ENCODE measurements at regions not wholly inside any gene's neighbourhood (a gene's known extent, or its start where the extent isn't known, plus 50 kb on each side); places are given as distances from the start of the nearest gene placed in this dataset.

DNA sequence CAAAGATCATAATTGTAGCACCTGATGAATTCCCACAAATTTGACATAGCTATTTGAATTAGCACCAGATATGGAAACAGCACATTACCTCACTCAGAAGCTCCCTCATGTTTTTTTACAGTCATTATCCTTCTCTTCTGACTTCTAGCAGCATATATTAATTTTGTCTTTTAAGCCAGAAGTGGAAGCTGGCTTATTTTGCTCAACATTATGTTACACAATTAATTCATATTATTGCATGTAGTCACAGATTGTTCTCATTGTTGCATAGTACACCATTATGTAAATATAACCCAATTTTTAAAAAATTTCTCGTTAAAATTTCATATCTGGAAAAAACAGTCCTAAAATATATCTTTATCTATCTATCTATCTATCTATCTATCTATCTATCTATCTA, 762.3 kb downstream of the TUSC7 start:
- DNase-seq (no peak), ATAC-seq (no peak)

DNA sequence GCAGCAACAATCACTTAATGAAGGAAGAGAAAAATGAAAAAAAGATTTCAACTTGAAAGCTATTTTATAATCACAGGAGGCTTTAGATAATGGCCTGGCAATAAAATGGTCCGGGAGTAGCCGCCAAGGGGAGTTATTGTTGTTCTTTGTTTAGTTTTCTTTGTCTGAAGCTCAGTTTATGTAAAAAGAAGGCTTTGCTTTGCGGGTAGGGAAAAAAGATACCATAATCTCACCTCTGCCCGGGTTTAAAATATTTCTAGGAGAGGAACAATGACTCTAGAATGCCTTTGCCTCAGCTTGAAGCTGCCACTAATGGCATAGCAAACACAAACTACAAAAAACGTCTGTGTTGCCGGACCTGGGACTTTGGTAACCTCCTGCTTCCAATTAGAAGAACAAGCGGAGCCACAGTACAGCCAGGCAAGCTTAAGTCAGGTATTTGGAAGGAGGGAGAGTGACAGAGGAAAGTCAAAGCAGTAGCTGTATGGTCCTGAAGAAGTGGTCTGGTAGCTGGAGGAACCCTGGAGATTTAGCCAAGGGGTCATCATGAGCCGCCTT, 764.5 kb downstream of the TUSC7 start:
- ATAC-seq (no peak), DNase-seq (no peak)

DNA sequence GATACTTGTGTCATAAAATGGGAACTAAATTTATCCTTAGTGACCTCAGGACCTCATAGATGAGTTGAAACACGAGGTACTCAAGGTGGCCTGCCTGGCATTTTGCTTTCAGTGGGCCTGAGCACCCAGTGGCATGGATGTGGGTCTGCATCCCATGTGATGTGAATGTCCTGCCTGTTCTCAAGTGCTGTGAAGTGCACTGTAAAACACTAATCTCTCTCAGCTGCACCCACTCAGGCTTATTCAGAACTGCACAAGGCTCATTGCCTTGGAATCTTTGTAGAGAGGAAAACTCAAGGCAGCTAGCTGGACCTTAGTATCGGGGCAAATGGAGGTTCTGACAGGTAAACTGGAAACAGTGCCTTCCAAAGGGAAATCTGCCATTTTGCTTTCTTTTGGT, 767.0 kb downstream of the TUSC7 start:
- ATAC-seq (no peak), DNase-seq (no peak)

DNA sequence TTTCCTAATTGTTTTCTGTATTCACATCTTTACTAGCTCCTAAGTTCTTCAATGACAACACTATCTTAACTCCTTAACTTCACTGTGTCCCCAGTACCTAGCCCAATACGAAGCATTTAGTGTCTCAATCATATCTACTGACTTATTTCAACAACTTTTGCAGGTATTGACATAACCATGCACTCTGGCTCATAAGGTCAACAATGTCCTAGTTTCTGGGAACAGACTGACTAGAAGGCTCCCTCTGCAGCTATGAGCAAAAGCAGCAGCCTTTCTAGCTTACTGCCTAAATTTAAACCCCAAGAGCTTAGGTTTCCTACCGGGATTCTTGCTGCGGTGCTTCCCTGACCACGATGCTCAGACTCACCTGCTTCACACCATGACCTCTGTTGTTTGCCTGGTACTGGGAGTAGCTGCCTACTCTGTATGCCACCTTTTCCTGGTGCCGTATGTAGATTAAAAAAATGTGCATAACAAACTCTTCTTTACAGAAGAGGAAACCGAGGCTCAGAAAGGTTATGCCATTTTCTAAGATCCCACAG, 767.7 kb downstream of the TUSC7 start:
- no peak for DNase-seq
- ATAC-seq, result no peak

DNA sequence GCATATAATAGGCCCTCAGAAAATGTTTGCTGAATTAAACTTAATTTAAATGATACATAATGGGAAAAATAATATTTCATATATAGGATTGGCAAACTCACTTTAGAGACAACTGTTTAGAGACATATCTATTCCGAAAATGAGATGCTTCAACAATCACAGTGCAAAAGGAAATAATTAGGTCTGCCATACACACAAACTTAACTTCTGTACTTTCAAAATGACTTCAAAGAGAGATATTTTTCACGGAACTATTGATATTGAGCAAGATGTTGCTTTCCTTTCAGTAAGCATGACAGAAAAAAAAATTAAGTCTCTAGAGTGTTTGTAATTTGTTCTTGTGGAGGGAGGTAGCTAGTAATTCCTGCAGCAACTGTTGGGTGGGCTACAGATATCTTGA, 769.5 kb downstream of the TUSC7 start:
- ATAC-seq, result no peak
- no peak for DNase-seq

DNA sequence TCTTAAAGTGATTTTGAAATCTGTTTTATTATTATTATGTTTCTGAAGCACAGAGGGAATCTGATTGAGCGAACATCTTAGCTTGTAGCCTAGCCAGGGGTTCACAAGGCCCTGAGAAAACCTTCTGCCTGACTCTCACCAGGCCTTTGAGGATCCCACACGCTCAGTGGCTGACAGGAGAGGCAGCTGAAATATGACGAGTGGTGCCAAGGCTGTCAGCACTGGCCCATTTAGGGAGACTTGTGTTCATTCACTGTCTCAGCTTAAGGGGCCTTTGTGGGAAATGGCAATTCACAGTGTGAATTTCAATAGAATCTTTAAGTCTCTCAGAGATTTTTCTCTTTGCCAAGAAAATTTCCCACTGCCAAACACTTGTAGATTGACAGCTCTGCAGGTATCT, 770.9 kb downstream of the TUSC7 start:
- ATAC-seq, result no peak
- no peak for DNase-seq

DNA sequence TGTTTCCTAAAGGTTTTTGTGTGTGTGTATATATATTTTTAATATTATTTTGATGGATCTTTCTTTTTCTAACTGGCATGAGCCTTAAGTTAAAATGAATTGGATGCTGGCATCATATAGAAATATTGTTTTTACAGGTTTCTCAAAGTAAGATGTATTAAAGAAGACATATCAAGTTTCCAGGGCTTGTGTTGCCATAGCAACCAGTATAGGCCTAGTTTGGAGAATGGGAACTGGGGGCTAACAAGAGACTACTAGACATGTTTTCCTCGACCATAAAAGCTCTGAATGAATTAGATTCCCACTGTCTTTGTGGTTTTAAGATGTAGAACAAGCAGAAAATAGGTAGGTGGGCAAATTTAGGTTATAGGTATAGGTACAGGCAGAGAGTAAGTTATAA, 771.4 kb downstream of the TUSC7 start:
- ATAC-seq, result no peak
- DNase-seq, result no peak

DNA sequence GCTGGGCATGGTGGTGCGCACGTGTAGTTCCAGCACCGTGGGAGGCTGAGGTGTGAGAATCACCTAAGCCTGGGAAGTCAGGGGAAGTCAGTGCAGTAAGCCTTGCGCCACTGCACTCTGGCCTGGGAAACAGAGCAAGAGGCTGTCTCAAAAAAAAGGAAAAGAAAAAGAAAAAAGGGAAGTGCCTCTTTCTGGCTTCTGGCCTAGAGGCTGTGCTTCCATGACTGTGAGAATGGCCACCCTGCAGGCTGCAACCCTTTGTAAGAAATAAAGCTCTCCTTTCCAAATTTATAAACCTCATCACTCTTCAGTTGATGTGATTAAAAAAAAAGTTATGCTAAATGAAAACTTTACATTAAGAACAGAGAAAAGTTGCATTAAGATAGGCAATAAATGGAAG, 774.3 kb downstream of the TUSC7 start:
- ATAC-seq (no peak), DNase-seq (no peak)

DNA sequence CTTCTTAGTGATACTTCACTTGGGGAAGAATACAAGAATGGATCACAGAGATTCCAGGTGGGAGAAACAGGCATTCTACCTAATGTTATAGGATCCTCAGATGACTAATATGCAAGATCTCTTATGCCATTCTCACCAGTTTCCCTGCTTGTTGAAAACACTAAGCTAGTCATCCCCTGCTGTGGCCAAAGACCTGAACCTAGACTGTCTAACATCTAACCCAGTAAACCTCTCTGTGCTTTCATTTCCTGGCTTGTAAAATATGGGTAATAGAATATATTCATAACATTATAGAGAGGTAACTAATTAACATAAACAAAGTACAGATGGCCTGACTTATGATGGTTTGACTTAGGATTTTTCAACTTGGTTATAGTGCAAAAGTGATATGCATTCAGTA, 776.3 kb downstream of the TUSC7 start:
- ATAC-seq (no peak), DNase-seq (no peak)

DNA sequence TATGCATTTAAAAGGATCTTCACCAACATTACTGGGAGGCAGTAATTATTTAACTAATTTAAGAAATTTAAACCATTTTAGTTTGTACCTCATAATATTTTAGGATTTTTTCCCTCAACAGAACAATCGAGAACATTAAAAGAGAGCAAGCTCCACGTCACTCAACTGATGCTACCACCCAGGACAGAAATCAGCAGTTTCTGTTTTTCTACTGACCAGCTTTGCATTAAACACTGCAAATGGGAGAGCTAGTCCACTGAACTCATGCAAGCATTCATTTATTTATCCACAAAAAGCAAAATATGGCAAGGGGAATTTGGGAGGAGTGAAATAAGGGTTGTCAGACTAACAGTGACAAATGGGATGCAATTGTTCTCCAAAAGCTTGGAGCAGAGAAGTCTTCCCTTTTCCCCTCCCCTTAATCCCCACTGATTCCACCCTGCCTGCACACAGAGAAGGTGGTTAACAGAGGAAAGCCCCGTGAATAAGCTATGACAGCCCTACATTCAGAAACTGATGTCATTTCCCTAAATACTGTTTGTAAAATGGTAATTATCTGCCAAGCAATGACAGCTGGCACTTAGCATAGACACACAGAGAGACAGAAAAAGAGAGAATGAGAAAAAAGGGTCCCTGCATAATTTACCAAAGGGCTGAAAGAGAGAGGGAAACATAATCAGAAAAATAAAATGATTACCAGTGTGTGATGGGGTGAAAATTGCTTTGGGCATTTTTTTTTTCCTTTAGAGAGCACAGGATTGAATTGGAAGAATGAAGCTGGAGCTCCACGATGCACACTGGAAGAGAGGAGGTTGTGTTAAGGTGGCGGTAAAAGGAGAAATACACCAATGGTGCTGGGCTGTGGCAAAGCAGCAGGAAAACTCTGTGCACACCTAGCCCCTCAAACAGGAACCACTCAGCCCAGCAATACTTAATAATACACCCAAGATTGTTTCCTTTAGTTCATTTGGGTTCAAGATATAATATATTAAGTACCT, 777.4 kb downstream of the TUSC7 start:
- no peak for ATAC-seq
- DNase-seq, result no peak

DNA sequence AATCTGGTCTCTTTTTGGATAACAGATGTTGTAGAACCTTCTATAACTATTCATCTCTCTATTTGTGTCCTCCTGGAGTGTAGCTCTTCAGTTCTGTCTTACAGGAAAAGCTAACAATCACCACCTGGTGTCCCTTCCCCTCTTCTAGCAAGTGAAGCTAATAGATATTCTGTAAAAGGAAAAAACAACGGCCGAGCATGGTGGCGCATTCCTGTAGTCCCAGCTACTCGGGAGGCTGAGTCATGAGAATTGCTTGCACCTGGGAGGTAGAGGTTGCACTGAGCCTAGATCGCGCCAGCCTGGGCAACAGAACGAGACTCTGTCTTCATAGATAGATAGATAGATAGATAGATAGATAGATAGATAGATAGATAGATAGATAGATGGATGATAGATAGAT, 779.4 kb downstream of the TUSC7 start:
- DNase-seq, result no peak
- ATAC-seq, result no peak

DNA sequence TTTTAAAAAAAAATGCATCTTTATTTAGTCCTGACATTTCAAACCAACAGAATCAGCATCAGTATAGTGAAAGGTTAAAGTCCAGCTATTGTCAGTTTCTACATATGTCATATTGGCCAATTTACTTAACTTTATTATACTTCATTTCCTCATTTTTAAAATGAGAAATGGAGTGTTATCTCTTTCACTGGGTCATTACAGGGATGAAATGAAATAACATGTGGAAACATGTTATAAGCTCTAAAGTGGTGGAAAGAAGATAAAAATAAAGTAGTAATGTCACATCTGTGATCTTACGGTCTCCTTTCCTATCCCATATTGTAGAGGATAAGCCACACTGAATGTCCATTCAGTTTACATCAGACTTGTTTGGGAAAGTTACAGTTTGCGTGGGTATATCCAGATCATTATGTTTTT, 780.1 kb downstream of the TUSC7 start:
- DNase-seq (no peak), ATAC-seq (no peak)

DNA sequence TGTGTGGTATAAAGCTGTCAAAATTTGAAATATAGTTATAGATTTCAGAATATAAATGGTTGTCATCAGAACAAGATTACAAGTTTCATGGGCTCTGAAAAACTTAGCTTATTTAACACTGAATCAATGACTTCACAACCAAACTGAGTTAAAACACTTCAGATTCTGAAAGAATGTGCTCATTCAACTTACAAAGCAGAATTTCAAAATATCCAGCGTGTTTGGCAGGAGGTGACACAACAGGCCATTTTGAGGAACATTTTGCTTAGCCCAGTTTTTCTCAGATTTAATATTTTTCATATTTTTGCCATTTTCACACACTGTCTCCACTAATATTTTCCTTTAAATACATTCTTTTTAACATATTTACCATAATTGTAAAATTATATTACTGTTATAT, 781.1 kb downstream of the TUSC7 start:
- ATAC-seq (no peak), DNase-seq (no peak)

DNA sequence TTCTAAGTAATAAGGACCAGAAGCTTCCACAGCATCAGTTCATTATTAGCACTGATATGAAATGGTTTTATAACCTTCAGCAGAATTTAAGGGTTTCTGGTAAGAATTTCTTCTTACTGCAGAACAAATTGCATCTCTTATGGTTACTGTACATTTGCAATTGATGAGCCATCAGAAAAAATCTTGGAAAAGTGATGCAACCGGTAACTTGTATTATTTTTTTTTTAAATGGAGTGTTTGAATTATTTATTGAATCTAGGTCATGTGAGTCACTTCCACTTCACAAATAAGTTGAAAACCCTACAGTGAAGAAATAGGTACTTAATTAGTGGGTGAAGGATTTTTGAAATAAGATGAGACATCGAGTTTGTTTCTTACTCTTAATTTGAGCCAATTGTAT, 786.0 kb downstream of the TUSC7 start:
- ATAC-seq, result no peak
- DNase-seq, result no peak

DNA sequence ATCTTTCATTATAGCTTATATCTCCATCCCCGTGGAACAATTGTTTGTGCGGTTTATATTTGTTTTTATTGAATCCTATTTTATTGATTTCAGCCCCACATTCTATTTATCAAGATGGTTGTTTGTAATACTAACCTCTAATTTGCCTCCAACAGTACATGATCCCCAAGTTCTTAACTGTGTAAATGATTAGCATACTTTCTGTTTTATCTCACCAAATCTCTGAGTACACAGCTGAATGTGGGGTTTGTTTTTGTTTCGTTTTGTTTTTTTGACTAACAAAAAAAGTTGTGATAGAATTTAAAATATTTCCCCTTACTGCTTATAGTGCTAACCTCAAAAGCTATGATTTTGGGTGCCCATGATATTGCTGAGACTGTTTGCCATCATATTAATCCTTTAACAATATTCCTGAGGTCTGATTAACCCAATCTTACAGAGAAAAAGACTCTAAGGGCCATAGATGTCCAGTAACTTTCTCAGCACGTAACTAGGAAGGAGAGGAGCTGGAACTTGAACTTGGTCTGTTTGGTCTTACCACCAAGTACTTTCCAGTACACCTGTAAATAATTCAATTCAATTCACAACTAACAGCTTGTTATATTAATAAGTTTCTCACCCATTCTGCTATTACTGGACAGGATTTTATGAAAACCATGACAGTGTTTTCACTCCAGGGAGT, 789.8 kb downstream of the TUSC7 start:
- DNase-seq (no peak), ATAC-seq (no peak)

DNA sequence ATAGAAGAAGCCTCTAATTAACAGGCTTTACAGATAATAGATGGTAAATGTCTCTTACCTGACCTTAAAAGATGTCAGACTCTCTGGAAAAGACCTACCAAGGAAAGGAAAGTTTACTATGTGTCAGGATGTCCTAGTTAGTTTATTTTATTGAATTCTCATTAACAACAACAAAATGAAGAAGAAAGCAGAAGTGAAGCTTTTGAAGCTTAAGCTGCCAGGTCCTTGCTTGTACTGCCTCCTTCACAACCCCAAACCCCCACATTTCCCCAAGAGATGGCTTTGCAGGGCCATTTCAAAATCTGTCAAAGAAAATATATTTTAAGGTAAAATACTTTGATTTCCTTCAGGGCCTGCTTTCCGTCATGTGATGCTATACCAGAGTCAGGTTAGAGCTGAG, 798.4 kb downstream of the TUSC7 start:
- no peak for ATAC-seq
- no peak for DNase-seq

DNA sequence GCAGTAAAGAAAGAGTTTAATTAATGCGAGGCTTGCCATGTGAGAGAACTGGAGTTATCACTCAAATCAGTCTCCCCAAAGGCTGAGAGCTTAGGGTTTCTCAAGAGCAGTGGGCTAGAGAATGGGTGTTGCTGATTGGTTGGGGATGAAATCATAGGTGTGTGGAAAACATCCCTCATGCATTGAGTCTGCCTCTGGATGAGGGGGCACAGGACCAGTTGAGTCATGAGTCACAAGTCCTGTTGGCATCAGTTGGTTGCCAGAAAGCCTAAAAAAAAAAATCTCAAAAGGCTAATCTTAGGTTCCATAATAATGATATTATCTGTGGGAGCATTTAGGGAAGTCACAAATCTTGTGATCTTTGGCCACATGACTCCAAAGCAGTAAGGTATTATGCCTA, 800.3 kb downstream of the TUSC7 start:
- ATAC-seq, result no peak
- no peak for DNase-seq

DNA sequence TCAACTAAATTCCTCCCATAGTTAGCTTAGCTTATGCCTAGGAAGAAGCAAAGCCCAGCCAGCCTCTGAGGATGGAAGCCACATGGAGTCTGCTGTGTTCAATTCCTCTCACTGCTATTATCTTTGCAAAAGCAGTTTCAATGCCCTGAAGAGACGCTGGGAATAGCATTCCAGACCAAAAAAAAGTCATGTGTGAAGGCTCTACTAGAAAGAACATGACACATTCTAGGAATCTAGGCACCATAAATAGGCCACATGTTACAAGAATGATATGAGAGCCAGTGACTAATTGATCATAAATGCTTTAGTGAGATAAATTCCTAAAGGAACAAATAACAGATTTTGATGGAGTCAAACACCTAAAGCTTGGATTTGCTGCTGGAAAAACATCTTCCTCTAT, 800.8 kb downstream of the TUSC7 start:
- DNase-seq, result no peak
- no peak for ATAC-seq

DNA sequence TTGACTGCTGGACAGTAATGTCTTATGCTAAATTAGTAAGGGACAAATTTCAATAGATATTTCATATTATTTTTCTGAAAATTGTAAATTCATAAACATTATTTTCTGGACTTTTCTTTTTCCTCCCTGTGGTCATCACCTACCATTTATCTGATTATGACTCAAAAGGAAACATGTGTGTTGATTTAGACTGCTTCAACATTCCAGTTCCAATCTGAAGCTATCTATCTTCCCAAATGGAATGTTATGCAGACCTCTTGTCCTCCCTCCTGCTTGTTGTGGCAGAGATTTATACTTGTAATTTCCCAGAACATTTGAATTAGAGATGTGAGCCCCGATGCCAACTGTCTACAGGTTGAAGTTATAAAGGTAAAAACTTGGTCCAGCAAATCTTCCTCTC, 803.4 kb downstream of the TUSC7 start:
- no peak for ATAC-seq
- DNase-seq, result no peak

DNA sequence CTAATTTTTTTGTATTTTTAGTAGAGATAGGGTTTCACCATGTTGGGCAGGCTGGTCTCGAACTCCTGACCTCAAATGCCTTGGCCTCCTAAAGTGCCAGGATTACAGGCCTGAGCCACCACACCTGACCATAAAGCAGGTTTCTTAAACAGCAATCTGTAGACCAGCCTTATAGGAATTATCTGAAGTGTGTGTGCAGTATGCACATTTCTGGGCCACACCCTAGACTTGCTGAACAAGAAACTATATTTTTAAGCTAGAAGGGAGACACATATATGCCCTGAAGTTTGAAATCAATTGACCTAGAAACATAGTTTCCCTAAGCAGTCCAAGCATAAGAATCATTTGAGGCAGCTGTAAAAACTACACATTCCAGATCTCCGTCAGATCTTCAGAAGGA, 805.7 kb downstream of the TUSC7 start:
- DNase-seq (no peak), ATAC-seq (no peak)

DNA sequence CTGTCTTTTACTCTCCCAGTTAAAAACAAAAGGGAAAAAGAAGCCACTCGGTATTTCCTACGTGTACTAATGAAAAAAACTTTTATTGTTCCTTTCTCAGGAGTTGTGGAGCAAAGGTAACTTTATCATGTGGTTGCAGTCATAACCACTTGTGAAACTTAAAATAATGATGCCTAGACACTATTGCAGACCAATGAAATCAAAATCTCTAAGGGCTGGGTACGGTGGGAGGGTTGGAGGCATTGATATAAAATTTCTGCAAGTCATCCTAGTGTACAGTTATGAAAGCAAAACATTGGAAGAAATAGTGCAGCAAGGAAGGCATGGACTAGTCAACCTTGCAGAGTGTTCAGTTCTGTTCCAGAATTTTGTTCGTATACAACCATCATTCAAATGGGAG, 808.8 kb downstream of the TUSC7 start:
- ATAC-seq (no peak), DNase-seq (no peak)

DNA sequence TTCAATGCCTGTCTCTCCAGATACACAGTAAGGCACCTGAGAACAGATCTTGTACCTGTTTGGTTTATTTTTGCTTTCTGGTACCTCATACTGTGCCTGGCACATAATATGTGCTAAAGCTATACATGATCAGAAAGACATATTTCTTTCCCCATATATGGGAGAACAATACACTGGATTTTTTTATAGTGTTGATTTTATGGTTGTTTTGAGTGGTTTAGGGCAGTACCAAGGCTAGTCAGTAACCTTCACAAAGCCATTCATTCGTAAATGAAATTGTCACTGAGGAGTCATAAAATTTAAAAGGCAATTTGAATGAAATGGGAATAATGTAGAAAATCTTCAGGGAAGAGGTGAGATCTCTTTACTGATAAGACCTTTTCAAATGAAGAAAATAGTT, 810.2 kb downstream of the TUSC7 start:
- ATAC-seq, result no peak

DNA sequence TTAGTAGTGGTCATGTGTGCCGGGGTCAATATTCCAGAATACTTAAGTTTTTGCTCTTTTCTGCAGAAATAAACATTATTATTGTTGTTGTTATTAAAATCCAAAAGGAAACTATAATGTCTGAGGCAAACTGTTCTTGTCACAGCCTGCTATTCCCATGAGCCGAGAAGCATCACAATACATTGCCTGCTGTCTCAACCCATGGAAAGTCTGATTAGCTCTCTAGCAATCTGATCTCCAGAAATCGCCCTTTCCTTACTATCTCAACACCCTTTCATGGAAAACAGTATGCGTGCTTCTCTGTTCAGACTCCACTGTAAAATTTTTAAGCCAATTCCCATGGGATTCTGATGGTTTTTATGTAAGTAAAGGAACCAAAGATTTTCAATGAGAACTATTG, 811.0 kb downstream of the TUSC7 start:
- no peak for ATAC-seq
- DNase-seq, result no peak

More for the DNA sequence above, 810.2 kb downstream of the TUSC7 start:
- no peak for DNase-seq
